Body of pancreas (tissue), 4 donors: ENCODE measurements at regions not wholly inside any gene's neighbourhood (a gene's known extent, or its start where the extent isn't known, plus 50 kb on each side); places are given as distances from the start of the nearest gene placed in this dataset.

Source experiments
- POLR2A ChIP-seq, 3 donors: fragments of 450-650 bp; IDR thresholded peaks; one replicate each; pipeline ENCODE4 v1.6.1; 2016; ENCODE audit warnings: antibody characterized with exemption in 3 of 3, mild to moderate bottlenecking in 2 of 3
- TF ChIP-seq, protein P1 (sequence below), 7 experiments: fragments of 450-650 bp in 4 of 7; fragments of 200-600 bp in 3 of 7; sonication (generic) in 3 of 7; IDR thresholded peaks; one replicate each; pipeline ENCODE4 v1.5.1; 2016 to 2019; ENCODE audit warnings: antibody characterized with exemption in 7 of 7

DNA sequence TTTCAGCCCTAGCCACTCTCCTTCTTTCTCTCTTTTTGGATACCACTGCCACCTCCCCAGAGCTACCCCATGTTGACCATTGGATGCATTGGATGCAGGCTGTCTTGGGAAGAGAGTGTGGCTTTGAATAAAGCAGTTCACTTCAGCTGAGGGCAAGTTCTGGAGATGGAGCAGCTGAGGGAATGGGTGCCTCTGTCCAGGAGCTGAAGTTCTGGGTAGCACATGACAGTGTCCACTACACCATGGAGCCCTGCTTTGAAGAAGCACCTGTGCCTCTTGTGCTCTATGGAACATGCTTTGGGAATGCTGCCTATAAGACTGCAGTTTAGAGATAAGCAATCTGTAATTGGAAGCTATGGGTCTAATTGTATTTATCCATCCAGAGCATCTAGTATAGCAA lies 1028.7 kb downstream of the TYW1 start:
- TF ChIP-seq, protein P1, sequence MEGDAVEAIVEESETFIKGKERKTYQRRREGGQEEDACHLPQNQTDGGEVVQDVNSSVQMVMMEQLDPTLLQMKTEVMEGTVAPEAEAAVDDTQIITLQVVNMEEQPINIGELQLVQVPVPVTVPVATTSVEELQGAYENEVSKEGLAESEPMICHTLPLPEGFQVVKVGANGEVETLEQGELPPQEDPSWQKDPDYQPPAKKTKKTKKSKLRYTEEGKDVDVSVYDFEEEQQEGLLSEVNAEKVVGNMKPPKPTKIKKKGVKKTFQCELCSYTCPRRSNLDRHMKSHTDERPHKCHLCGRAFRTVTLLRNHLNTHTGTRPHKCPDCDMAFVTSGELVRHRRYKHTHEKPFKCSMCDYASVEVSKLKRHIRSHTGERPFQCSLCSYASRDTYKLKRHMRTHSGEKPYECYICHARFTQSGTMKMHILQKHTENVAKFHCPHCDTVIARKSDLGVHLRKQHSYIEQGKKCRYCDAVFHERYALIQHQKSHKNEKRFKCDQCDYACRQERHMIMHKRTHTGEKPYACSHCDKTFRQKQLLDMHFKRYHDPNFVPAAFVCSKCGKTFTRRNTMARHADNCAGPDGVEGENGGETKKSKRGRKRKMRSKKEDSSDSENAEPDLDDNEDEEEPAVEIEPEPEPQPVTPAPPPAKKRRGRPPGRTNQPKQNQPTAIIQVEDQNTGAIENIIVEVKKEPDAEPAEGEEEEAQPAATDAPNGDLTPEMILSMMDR (IDR thresholded peaks at IDR 0.05), result no peak
- no peak for TF ChIP-seq POLR2A (IDR thresholded peaks at IDR 0.05)
